Fibroblast of lung (primary cell): ENCODE measurements at regions not wholly inside any gene's neighbourhood (a gene's known extent, or its start where the extent isn't known, plus 50 kb on each side); places are given as distances from the start of the nearest gene placed in this dataset.

Experiments used
- DNase-seq, 2 donors: peaks; one replicate each; pipeline versions ENCODE4 v3.0.0 to v3.0.0-alpha.2; 2010; ENCODE audit warnings: low read depth in 2 of 2
- H2AFZ ChIP-seq: 2 replicates; pipeline ENCODE4 v1.5.1; 2012; ENCODE audit warnings: low read length, control low read depth, inconsistent platforms
- H3K27ac ChIP-seq: 2 replicates; pipeline ENCODE4 v1.5.1; 2011; ENCODE audit warnings: low read length, control low read depth; ENCODE audit not compliant: insufficient read depth
- H3K27me3 ChIP-seq: 2 replicates; pipeline ENCODE4 v1.5.1; 2011; ENCODE audit warnings: mild to moderate bottlenecking, low read length; ENCODE audit not compliant: control insufficient read depth, insufficient read depth
- H3K36me3 ChIP-seq: 2 replicates; pipeline ENCODE4 v1.5.1; 2011; ENCODE audit warnings: low read length; ENCODE audit not compliant: control insufficient read depth, insufficient read depth
- H3K4me1 ChIP-seq: 2 replicates; pipeline ENCODE4 v1.5.1; 2011; ENCODE audit warnings: low read length; ENCODE audit not compliant: control insufficient read depth, insufficient read depth; ENCODE audit errors: extremely low read depth
- H3K4me2 ChIP-seq: 2 replicates; pipeline ENCODE4 v1.5.1; 2011; ENCODE audit warnings: low read length, control low read depth; ENCODE audit not compliant: insufficient read depth; ENCODE audit errors: extremely low read depth
- H3K4me3 ChIP-seq, 4 experiments: fragments of 200-600 bp in 1 of 4; sonication (generic) in 1 of 4; replicated peaks in 1 of 4; 2 replicates each; pipeline ENCODE4 v1.5.1; 2011 to 2016; ENCODE audit warnings: low read length in 4 of 4, low read depth in 3 of 4, mild to moderate bottlenecking in 3 of 4, control low read depth in 2 of 4, inconsistent platforms in 1 of 4, mixed read lengths in 1 of 4; ENCODE audit not compliant: insufficient read depth in 1 of 4; ENCODE audit errors: control extremely low read depth in 1 of 4
- H3K79me2 ChIP-seq: 2 replicates; pipeline ENCODE4 v1.5.1; 2012; ENCODE audit warnings: mild to moderate bottlenecking, low read length, inconsistent platforms; ENCODE audit not compliant: control insufficient read depth, insufficient read depth
- H3K9ac ChIP-seq: 2 replicates; pipeline ENCODE4 v1.5.1; 2011; ENCODE audit warnings: mild to moderate bottlenecking, low read length, control low read depth; ENCODE audit not compliant: insufficient read depth
- H3K9me3 ChIP-seq: 2 replicates; pipeline ENCODE4 v1.5.1; 2012; ENCODE audit warnings: low read depth, low read length; ENCODE audit not compliant: control insufficient read depth, insufficient read depth
- H4K20me1 ChIP-seq: 2 replicates; pipeline ENCODE4 v1.5.1; 2011; ENCODE audit warnings: low read length; ENCODE audit not compliant: control insufficient read depth, insufficient read depth; ENCODE audit errors: extremely low read depth
- EZH2 ChIP-seq: IDR thresholded peaks from 2 replicates; pipeline ENCODE4 v1.5.1; 2012; ENCODE audit warnings: low read length, control low read depth, mild to moderate bottlenecking; ENCODE audit errors: missing control alignments
- TF ChIP-seq, protein P1 (sequence below), 2 donors: IDR thresholded peaks in 1 of 2; conservative IDR thresholded peaks in 1 of 2; 1 replicate in 1 of 2; 2 replicates in 1 of 2; pipeline ENCODE4 v1.5.1; 2011 to 2012; ENCODE audit warnings: low read length in 2 of 2, control low read depth in 1 of 2, inconsistent platforms in 1 of 2, low read depth in 1 of 2, mild to moderate bottlenecking in 1 of 2

DNA sequence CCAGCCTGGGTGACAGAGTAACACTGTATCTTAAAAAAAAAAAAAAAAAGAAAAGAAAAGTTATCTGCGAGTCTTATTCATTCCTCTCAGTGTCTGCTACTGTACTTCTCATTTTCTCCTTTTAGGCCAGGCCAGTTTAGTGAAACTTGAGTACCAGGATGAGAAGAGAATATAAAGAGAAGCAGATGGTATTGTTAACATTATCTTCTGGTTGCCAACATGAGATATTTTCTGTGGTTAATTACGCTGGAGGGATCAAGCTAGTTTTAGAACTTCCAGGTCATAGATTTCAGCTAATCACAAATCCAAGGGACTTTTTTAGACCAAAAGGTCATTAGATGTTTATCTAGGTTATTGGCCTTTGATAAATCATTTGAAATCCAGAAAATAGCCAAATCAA is 252.6 kb upstream of the SMIM30 start:
- H2AFZ ChIP-seq, result no peak overlapping the region
- H3K9me3 ChIP-seq, result no peaks in the 10 kb centered on the region
- TF ChIP-seq EZH2, result no peak
- TF ChIP-seq, protein P1, sequence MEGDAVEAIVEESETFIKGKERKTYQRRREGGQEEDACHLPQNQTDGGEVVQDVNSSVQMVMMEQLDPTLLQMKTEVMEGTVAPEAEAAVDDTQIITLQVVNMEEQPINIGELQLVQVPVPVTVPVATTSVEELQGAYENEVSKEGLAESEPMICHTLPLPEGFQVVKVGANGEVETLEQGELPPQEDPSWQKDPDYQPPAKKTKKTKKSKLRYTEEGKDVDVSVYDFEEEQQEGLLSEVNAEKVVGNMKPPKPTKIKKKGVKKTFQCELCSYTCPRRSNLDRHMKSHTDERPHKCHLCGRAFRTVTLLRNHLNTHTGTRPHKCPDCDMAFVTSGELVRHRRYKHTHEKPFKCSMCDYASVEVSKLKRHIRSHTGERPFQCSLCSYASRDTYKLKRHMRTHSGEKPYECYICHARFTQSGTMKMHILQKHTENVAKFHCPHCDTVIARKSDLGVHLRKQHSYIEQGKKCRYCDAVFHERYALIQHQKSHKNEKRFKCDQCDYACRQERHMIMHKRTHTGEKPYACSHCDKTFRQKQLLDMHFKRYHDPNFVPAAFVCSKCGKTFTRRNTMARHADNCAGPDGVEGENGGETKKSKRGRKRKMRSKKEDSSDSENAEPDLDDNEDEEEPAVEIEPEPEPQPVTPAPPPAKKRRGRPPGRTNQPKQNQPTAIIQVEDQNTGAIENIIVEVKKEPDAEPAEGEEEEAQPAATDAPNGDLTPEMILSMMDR (conservative IDR thresholded peaks at IDR 0.05 in 1 of 2, IDR thresholded peaks at IDR 0.05 in 1 of 2; ENCODE audit: low read depth in 1 of 2, low read length in 2 of 2), result no peak
- no peak overlapping the region for H3K9ac ChIP-seq
- H3K79me2 ChIP-seq, result no peaks in the 10 kb centered on the region
- H3K4me2 ChIP-seq, result no peak overlapping the region
- no peak overlapping the region for H3K27ac ChIP-seq
- H3K4me3 ChIP-seq, result no peak overlapping the region
- H3K36me3 ChIP-seq, result no peaks in the 10 kb centered on the region
- H3K4me1 ChIP-seq, result peaks cover 2% of the 10 kb centered on the region
- no peaks in the 10 kb centered on the region for H4K20me1 ChIP-seq
- no peak for DNase-seq
- H3K27me3 ChIP-seq, result no peaks in the 10 kb centered on the region

DNA sequence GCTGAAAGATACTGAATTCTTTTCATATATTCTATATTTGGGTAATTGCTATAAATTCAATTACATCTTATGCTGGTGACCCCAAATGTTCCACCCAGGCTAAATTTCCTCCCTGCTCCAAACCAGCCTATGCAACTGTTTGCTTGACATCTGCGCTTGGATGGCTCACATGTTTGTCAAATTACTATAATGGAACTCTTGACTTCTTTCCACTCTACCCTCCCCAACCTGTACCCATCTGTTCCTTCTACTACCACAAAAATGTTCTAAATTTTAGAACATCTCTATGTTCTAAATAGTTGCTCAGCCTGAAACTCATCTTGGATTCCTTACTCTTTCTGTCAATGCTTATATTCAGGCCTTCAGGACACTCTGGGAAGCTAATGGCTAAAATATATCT is 249.9 kb upstream of the SMIM30 start:
- no peaks in the 10 kb centered on the region for H3K79me2 ChIP-seq
- no peaks in the 10 kb centered on the region for H4K20me1 ChIP-seq
- H3K27ac ChIP-seq, result no peak overlapping the region
- no peak for DNase-seq
- no peak overlapping the region for H3K4me2 ChIP-seq
- H3K9me3 ChIP-seq, result no peaks in the 10 kb centered on the region
- H3K27me3 ChIP-seq, result no peaks in the 10 kb centered on the region
- no peak overlapping the region for H3K9ac ChIP-seq
- no peaks in the 10 kb centered on the region for H3K36me3 ChIP-seq
- H3K4me1 ChIP-seq, result peaks cover 2% of the 10 kb centered on the region
- no peak overlapping the region for H3K4me3 ChIP-seq
- H2AFZ ChIP-seq, result no peak overlapping the region
- TF ChIP-seq, protein P1 (conservative IDR thresholded peaks at IDR 0.05 in 1 of 2, IDR thresholded peaks at IDR 0.05 in 1 of 2; ENCODE audit: low read depth in 1 of 2, low read length in 2 of 2), result no peak
- no peak for TF ChIP-seq EZH2

DNA sequence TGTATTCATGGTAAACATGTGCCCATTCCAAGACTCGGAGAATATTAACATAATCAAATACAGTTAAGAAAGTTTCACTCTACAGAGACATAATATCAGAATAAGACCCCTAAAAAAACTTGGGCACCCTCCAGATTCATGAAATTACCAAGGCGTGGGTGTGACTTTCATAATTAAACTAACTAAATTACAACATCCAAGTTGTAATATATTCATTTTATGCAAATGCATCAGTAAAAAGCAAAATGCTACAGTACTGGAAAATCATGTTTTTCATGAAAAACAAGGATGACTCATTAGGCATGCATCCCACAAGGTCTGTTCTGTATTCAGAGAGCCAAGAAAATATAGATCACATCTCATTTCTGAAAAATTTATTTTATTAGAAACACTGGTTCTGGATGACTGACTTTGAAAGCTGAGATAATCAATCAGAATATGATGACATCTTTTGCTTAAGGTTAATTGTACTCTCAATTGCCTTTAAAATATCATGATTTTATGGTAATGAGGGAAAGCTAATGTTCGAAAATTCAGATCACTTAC is 248.8 kb upstream of the SMIM30 start:
- no peak overlapping the region for H2AFZ ChIP-seq
- no peaks in the 10 kb centered on the region for H3K36me3 ChIP-seq
- no peak overlapping the region for H3K4me2 ChIP-seq
- DNase-seq, result no peak
- no peak overlapping the region for H3K4me3 ChIP-seq
- no peak overlapping the region for H3K9ac ChIP-seq
- no peak overlapping the region for H3K27ac ChIP-seq
- peaks cover 2% of the 10 kb centered on the region for H3K4me1 ChIP-seq
- no peaks in the 10 kb centered on the region for H3K27me3 ChIP-seq
- H4K20me1 ChIP-seq, result no peaks in the 10 kb centered on the region
- TF ChIP-seq, protein P1 (conservative IDR thresholded peaks at IDR 0.05 in 1 of 2, IDR thresholded peaks at IDR 0.05 in 1 of 2; ENCODE audit: low read depth in 1 of 2, low read length in 2 of 2), result no peak
- TF ChIP-seq EZH2, result no peak
- no peaks in the 10 kb centered on the region for H3K79me2 ChIP-seq
- H3K9me3 ChIP-seq, result no peaks in the 10 kb centered on the region
